A549 (cell line): ENCODE measurements at regions not wholly inside any gene's neighbourhood (a gene's known extent, or its start where the extent isn't known, plus 50 kb on each side); places are given as distances from the start of the nearest gene placed in this dataset.

Experiments
- BHLHE40 ChIP-seq: IDR thresholded peaks from 2 replicates; pipeline ENCODE4 v1.6.1; 2012; ENCODE audit warnings: low read depth, low read length, inconsistent platforms
- EP300 ChIP-seq, 2 experiments: fragments of >200 bp; sonication (Bioruptor Twin); formaldehyde crosslinking; IDR thresholded peaks; 2 replicates in 1 of 2; 3 replicates in 1 of 2; pipeline ENCODE4 v1.6.1; 2016 to 2017
- NR3C1 ChIP-seq: fragments of >200 bp; sonication (Bioruptor Twin); formaldehyde crosslinking; IDR thresholded peaks from 3 replicates; pipeline ENCODE4 v1.6.1; 2017
- RAD21 ChIP-seq, 2 experiments: fragments of >200 bp in 1 of 2; sonication (Bioruptor Twin) in 1 of 2; formaldehyde crosslinking in 1 of 2; IDR thresholded peaks in 1 of 2; conservative IDR thresholded peaks in 1 of 2; 2 replicates in 1 of 2; 3 replicates in 1 of 2; pipeline ENCODE4 v1.6.1; 2012 to 2018; ENCODE audit warnings: inconsistent platforms in 1 of 2
- TF ChIP-seq, protein P1 (sequence below): fragments of >200 bp; sonication (Bioruptor Twin); formaldehyde crosslinking; IDR thresholded peaks from 3 replicates; pipeline ENCODE4 v1.5.1; 2016

DNA sequence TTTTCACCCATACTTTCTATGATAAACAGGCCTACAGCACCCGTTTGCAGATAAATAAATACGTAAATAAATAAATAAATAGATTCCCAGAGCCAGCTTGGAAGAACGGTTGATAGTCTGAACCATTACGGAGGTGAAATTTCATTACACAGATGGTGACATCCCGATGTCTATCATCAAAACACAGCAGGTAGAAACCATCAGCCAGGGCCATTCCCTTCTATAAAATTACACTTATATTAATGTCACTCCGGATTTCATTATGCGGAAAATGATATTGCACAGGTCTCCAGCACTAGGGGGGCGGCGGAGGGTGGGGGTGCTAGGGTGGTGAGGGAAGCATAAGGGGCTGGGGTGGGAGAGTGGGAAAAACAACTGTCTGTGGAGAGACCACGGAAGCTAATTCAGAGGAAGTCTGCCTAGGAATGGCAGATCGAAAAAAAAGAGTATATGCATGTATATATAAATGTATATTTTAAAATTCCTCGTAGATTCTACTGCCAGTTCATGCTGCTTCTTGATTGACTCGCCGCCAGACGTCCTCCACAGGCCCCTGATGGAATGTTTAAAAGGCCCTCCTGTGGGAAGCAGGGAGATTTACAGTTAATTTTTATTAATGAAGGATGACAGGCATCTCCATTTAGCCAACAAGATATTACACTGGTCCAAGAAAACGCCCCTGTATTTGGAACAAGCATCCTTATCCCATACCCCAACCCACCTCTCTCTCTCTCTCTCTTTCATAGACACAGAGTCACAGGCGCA is 1906.0 kb upstream of the PIK3C3 start:
- TF ChIP-seq RAD21 (conservative IDR thresholded peaks at IDR 0.05 in 1 of 2, IDR thresholded peaks at IDR 0.05 in 1 of 2) (no peak), EP300 (IDR thresholded peaks at IDR 0.05) (no peak), NR3C1 (no peak), BHLHE40 (no peak)
- TF ChIP-seq, protein P1, sequence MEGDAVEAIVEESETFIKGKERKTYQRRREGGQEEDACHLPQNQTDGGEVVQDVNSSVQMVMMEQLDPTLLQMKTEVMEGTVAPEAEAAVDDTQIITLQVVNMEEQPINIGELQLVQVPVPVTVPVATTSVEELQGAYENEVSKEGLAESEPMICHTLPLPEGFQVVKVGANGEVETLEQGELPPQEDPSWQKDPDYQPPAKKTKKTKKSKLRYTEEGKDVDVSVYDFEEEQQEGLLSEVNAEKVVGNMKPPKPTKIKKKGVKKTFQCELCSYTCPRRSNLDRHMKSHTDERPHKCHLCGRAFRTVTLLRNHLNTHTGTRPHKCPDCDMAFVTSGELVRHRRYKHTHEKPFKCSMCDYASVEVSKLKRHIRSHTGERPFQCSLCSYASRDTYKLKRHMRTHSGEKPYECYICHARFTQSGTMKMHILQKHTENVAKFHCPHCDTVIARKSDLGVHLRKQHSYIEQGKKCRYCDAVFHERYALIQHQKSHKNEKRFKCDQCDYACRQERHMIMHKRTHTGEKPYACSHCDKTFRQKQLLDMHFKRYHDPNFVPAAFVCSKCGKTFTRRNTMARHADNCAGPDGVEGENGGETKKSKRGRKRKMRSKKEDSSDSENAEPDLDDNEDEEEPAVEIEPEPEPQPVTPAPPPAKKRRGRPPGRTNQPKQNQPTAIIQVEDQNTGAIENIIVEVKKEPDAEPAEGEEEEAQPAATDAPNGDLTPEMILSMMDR, result no peak
